ENCODE measurements at regions not wholly inside any gene's neighbourhood (a gene's known extent, or its start where the extent isn't known, plus 50 kb on each side); places are given as distances from the start of the nearest gene placed in this dataset.

- no peak for DNase-seq
Measured at GRCh38 chr22:48096851-48097665, 1334.6 kb downstream of the TBC1D22A start.

GRCh38 chr22:48096411-48096810, 1334.0 kb downstream of the TBC1D22A start:
- no peak for DNase-seq

- DNase-seq, result no peak
Measured at GRCh38 chr22:48093981-48094380, 1331.5 kb downstream of the TBC1D22A start.

GRCh38 chr22:48092866-48093265, 1330.4 kb downstream of the TBC1D22A start:
- no peak for DNase-seq

GRCh38 chr22:48091656-48092223, 1329.3 kb downstream of the TBC1D22A start:
- no peak for DNase-seq

GRCh38 chr22:48091060-48091650, 1328.7 kb downstream of the TBC1D22A start:
- no peak for DNase-seq

GRCh38 chr22:48090332-48090672, 1327.9 kb downstream of the TBC1D22A start:
- DNase-seq, result no peak

GRCh38 chr22:48089601-48090331, 1327.3 kb downstream of the TBC1D22A start:
- no peak for DNase-seq

GRCh38 chr22:48088926-48089536, 1326.6 kb downstream of the TBC1D22A start:
- DNase-seq, result no peak

GRCh38 chr22:48088251-48088650, 1325.8 kb downstream of the TBC1D22A start:
- DNase-seq, result no peak

- DNase-seq, result no peak
Measured at GRCh38 chr22:48085901-48086645, 1323.6 kb downstream of the TBC1D22A start.

GRCh38 chr22:48084729-48085050, 1322.2 kb downstream of the TBC1D22A start:
- DNase-seq, result no peak

- DNase-seq, result no peak
Measured at GRCh38 chr22:48084041-48084728, 1321.7 kb downstream of the TBC1D22A start.

- no peak for DNase-seq
Measured at GRCh38 chr22:48083502-48083901, 1321.1 kb downstream of the TBC1D22A start.

GRCh38 chr22:48082284-48082683, 1319.8 kb downstream of the TBC1D22A start:
- DNase-seq, result no peak

- DNase-seq, result no peak
Measured at GRCh38 chr22:48081281-48081680, 1318.8 kb downstream of the TBC1D22A start.

- no peak for DNase-seq
Measured at GRCh38 chr22:48080316-48081165, 1318.1 kb downstream of the TBC1D22A start.

GRCh38 chr22:48079505-48080290, 1317.2 kb downstream of the TBC1D22A start:
- no peak for DNase-seq

GRCh38 chr22:48078825-48079224, 1316.4 kb downstream of the TBC1D22A start:
- DNase-seq, result no peak

GRCh38 chr22:48077699-48078098, 1315.2 kb downstream of the TBC1D22A start:
- no peak for DNase-seq
